ENCODE measurements at regions not wholly inside any gene's neighbourhood (a gene's known extent, or its start where the extent isn't known, plus 50 kb on each side); places are given as distances from the start of the nearest gene placed in this dataset.
"Not testable (repeated sequence)": the region's sequence is repeated elsewhere in the genome, so short reads cannot be mapped to it uniquely, and the experiment has no call there.

DNA sequence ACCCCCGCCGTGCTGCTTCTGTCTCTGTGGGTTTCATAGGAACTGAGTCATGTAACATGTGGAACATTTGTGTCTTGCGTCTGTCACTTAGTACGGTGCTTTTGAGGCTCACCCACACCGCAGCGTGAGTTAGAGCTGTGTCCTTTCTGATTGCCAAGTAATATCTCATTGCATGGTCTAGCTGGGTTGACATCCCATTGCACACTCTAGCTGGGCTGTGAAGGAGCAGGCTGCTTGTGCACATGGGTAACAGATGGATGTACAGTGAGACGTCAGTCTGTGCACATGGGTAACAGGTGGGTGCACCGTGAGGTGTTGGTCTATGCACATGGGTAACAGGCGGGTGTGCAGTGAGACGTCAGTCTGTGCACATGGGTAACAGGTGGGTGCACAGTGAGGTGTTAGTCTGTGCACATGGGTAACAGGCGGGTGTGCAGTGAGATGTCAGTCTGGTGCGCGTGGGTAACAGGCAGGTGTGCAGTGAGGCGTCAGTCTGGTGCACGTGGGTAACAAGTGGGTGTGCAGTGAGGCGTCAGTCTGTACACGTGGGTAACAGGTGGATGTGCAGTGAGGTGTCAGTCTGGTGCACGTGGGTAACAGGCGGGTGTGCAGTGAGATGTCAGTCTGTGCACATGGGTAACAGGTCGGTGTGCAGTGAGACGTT, 58.5 kb upstream of the METTL9 start:
- H3K27ac ChIP-seq (ENCODE audit: low read depth in 2 of 2, low read length in 1 of 2); DNase-seq; H3K27me3 ChIP-seq (ENCODE audit: insufficient read depth); CTCF ChIA-PET; H3K4me3 ChIP-seq (ENCODE audit: low read depth in 2 of 2, low read length in 1 of 2); H3K36me3 ChIP-seq (replicated peaks in 1 of 2; ENCODE audit: control insufficient read depth in 1 of 2, insufficient read depth in 2 of 2, low read length in 1 of 2); POLR2A ChIA-PET; H2AFZ ChIP-seq (ENCODE audit: low read depth); H4K20me1 ChIP-seq (ENCODE audit: insufficient read depth); H3K9me2 ChIP-seq; H3F3A ChIP-seq (replicated peaks; ENCODE audit: insufficient read depth); H3K9ac ChIP-seq; H3K79me2 ChIP-seq (ENCODE audit: insufficient read depth); H3K4me1 ChIP-seq (ENCODE audit: control insufficient read depth in 1 of 2, insufficient read depth in 2 of 2, low read depth in 1 of 2, low read length in 1 of 2); H3K9me3 ChIP-seq; H3K4me2 ChIP-seq: not testable (repeated sequence)
- WGBS (ENCODE audit: low lambda C conversion rate): 87% methylated on average over 21 of the region's 21 CpGs

DNA sequence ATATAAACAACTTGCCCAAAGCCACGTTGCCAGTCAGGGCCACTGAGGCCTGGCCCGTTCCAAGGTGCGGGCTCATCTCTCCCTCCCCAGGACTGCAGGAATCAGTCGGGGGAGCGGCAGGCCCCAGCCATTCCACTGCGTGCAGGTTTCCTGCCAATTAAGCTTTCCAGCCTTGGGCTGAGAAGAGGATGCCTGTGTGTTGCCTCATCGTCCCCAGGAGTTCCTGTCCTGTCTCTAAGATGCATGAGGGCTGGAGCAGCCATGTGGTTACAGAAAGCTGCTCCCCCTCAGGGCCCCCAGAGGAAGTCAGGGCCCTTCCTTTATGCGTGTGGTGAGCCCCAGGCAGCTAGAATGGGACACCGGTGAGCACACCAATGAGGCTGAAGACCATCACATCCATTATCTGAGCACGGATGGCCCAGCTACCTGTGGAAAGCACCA, 57.7 kb upstream of the METTL9 start:
- H3K27ac ChIP-seq (ENCODE audit: low read depth in 2 of 2, low read length in 1 of 2); H3F3A ChIP-seq (replicated peaks; ENCODE audit: insufficient read depth); H3K27me3 ChIP-seq (ENCODE audit: insufficient read depth); H4K20me1 ChIP-seq (ENCODE audit: insufficient read depth); H3K9ac ChIP-seq; H3K9me2 ChIP-seq; H3K79me2 ChIP-seq (ENCODE audit: insufficient read depth); CTCF ChIA-PET; H3K36me3 ChIP-seq (replicated peaks in 1 of 2; ENCODE audit: control insufficient read depth in 1 of 2, insufficient read depth in 2 of 2, low read length in 1 of 2); POLR2A ChIA-PET; DNase-seq; H3K4me1 ChIP-seq (ENCODE audit: control insufficient read depth in 1 of 2, insufficient read depth in 2 of 2, low read depth in 1 of 2, low read length in 1 of 2); H3K4me3 ChIP-seq (ENCODE audit: low read depth in 2 of 2, low read length in 1 of 2); H3K9me3 ChIP-seq; H3K4me2 ChIP-seq: not testable (repeated sequence)
- H2AFZ ChIP-seq (ENCODE audit: low read depth): 0 out of 2 replicates have a peak overlapping the region, but pooled peaks have one; percentile 43
- WGBS (ENCODE audit: low lambda C conversion rate): 61% methylated on average over 7 of the region's 10 CpGs

DNA sequence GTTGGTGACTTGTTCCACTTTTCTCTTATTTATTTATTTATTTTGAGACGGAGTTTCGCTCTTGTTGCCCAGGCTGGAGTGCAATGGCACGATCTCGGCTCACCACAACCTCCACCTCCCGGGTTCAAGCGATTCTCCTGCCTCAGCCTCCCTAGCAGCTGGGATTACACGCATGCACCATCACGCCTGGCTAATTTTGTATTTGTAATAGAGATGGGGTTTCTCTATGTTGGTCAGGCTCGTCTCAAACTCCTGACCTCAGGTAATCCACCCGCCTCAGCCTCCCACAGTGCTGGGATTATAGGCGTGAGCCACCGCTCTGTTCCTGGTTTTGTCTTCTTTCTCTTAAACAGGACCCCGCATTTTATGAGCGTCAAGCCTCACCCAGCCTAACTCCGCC, 57.3 kb upstream of the METTL9 start:
- H3K27me3 ChIP-seq (ENCODE audit: insufficient read depth); H3F3A ChIP-seq (replicated peaks; ENCODE audit: insufficient read depth); H3K9me3 ChIP-seq; H3K27ac ChIP-seq (ENCODE audit: low read depth in 2 of 2, low read length in 1 of 2); H3K4me3 ChIP-seq (ENCODE audit: low read depth in 2 of 2, low read length in 1 of 2); H3K36me3 ChIP-seq (replicated peaks in 1 of 2; ENCODE audit: control insufficient read depth in 1 of 2, insufficient read depth in 2 of 2, low read length in 1 of 2); H3K9me2 ChIP-seq; DNase-seq; CTCF ChIA-PET; POLR2A ChIA-PET; H3K4me1 ChIP-seq (ENCODE audit: control insufficient read depth in 1 of 2, insufficient read depth in 2 of 2, low read depth in 1 of 2, low read length in 1 of 2); H3K9ac ChIP-seq; H4K20me1 ChIP-seq (ENCODE audit: insufficient read depth); H2AFZ ChIP-seq (ENCODE audit: low read depth); H3K4me2 ChIP-seq; H3K79me2 ChIP-seq (ENCODE audit: insufficient read depth): not testable (repeated sequence)
- 90% methylated on average over 12 of the region's 15 CpGs for WGBS (ENCODE audit: low lambda C conversion rate)

GRCh38 chr16:21542491-21543124, 56.8 kb upstream of the METTL9 start:
- H3K9me3 ChIP-seq; H3K9me2 ChIP-seq; H3K4me1 ChIP-seq (ENCODE audit: control insufficient read depth in 1 of 2, insufficient read depth in 2 of 2, low read depth in 1 of 2, low read length in 1 of 2); H3K4me2 ChIP-seq; POLR2A ChIA-PET; H3K79me2 ChIP-seq (ENCODE audit: insufficient read depth); H2AFZ ChIP-seq (ENCODE audit: low read depth); H3F3A ChIP-seq (replicated peaks; ENCODE audit: insufficient read depth); CTCF ChIA-PET; H3K36me3 ChIP-seq (replicated peaks in 1 of 2; ENCODE audit: control insufficient read depth in 1 of 2, insufficient read depth in 2 of 2, low read length in 1 of 2); H3K9ac ChIP-seq; H3K27ac ChIP-seq (ENCODE audit: low read depth in 2 of 2, low read length in 1 of 2); DNase-seq; H3K4me3 ChIP-seq (ENCODE audit: low read depth in 2 of 2, low read length in 1 of 2); H4K20me1 ChIP-seq (ENCODE audit: insufficient read depth); H3K27me3 ChIP-seq (ENCODE audit: insufficient read depth): not testable (repeated sequence)
- 60% methylated on average over 1 of the region's 15 CpGs for WGBS (ENCODE audit: low lambda C conversion rate)

DNA sequence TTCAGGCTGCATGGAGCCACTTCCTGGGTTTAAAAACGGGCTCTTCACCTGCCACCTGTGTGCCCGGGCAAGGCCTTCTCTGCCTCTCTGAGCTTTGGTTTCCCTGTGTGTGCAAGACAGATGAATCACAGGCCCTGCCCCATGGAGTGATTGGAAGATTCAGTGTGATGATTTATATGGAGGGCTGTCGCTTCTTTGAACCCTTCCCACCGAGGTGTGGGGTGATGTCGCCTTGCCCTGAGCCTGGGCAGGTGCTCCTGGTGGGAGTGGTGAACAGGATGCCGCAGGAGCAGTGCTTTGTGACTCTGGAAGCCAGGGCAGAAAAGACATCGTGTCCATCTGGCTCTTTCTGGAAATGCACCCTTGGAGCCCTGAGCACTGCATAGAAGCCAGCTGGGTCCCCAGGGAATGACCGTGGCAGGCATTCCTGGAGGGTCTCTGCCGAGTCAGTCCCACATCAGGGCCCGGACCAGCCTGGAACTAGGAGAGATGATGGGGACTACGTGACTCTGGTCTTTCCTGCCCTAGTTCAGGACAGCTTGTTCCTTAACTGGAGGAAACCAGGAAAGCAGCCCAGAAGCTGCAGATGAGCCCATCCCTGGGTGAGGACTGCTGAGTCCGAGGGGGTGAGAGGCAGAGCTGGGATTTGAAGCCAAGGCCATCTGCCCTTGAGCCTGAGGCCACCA, 56.1 kb upstream of the METTL9 start:
- POLR2A ChIA-PET; H3K4me3 ChIP-seq (ENCODE audit: low read depth in 2 of 2, low read length in 1 of 2); H3K9ac ChIP-seq; H4K20me1 ChIP-seq (ENCODE audit: insufficient read depth); H3K27me3 ChIP-seq (ENCODE audit: insufficient read depth); DNase-seq; H3K79me2 ChIP-seq (ENCODE audit: insufficient read depth); H3K36me3 ChIP-seq (replicated peaks in 1 of 2; ENCODE audit: control insufficient read depth in 1 of 2, insufficient read depth in 2 of 2, low read length in 1 of 2); H3F3A ChIP-seq (replicated peaks; ENCODE audit: insufficient read depth); H2AFZ ChIP-seq (ENCODE audit: low read depth); CTCF ChIA-PET; H3K9me2 ChIP-seq; H3K4me1 ChIP-seq (ENCODE audit: control insufficient read depth in 1 of 2, insufficient read depth in 2 of 2, low read depth in 1 of 2, low read length in 1 of 2); H3K4me2 ChIP-seq; H3K9me3 ChIP-seq; H3K27ac ChIP-seq (ENCODE audit: low read depth in 2 of 2, low read length in 1 of 2): not testable (repeated sequence)
- 59% methylated on average over 9 of the region's 12 CpGs for WGBS (ENCODE audit: low lambda C conversion rate)

DNA sequence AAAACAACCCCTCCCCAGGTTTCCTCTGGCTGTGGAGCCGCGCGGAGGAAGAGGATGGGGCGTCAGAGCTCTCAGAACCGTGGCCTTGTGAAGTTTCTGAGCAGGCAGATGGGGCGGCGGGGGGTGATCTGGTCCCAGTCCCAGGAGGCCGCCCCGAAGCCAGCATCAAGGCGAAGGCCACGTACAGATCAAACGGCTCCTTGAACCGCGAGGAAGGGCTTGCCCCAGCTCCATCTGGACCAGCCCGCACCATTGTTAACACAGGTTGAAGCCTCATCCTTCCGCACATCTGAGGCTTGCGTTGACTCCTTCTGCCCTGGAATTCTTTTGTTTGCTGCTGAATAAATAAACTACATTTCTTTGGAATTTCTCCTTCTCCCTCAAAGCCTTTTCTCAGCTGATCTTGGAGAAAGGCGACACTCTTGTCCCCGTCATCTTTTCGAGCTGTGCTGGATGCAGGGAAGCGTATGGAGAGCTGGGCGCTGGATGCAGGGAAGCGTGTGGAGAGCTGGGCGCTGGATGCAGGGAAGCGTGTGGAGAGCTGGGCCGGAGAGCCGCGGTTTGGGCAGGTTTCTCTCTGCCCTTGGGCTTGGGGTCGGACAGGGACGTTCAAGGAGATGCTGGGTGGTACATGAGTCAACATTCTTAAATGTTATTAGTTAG, 53.6 kb upstream of the METTL9 start:
- H3K4me3 ChIP-seq (ENCODE audit: low read depth in 2 of 2, low read length in 1 of 2); H3K79me2 ChIP-seq (ENCODE audit: insufficient read depth); H3K27me3 ChIP-seq (ENCODE audit: insufficient read depth); DNase-seq; H3K4me1 ChIP-seq (ENCODE audit: control insufficient read depth in 1 of 2, insufficient read depth in 2 of 2, low read depth in 1 of 2, low read length in 1 of 2); H2AFZ ChIP-seq (ENCODE audit: low read depth); CTCF ChIA-PET; H3K9me3 ChIP-seq; H3K9me2 ChIP-seq; H3K4me2 ChIP-seq; POLR2A ChIA-PET; H3F3A ChIP-seq (replicated peaks; ENCODE audit: insufficient read depth); H3K9ac ChIP-seq; H3K36me3 ChIP-seq (replicated peaks in 1 of 2; ENCODE audit: control insufficient read depth in 1 of 2, insufficient read depth in 2 of 2, low read length in 1 of 2); H4K20me1 ChIP-seq (ENCODE audit: insufficient read depth); H3K27ac ChIP-seq (ENCODE audit: low read depth in 2 of 2, low read length in 1 of 2): not testable (repeated sequence)
- 93% methylated on average over 30 of the region's 30 CpGs for WGBS (ENCODE audit: low lambda C conversion rate)

Measured in SK-N-SH (cell line).